ENCODE measurements at regions not wholly inside any gene's neighbourhood (a gene's known extent, or its start where the extent isn't known, plus 50 kb on each side); places are given as distances from the start of the nearest gene placed in this dataset.
"Not testable (repeated sequence)": the region's sequence is repeated elsewhere in the genome, so short reads cannot be mapped to it uniquely, and the experiment has no call there.

- intact Hi-C loops (cut with DNase I), result no loop called here
- DNase-seq (no peak), ATAC-seq (ENCODE audit: low FRiP score) (no peak)
- peaks cover 1% of the 10 kb centered on the region for H3K9me3 ChIP-seq (ENCODE audit: control insufficient read depth, low read length)
- no peaks in the 10 kb centered on the region for H3K4me1 ChIP-seq (ENCODE audit: control insufficient read depth in 1 of 2, insufficient read depth in 2 of 2, low read length in 2 of 2)
- no peak overlapping the region for H3K4me3 ChIP-seq (ENCODE audit: low read length in 2 of 2)
- H3K27ac ChIP-seq (ENCODE audit: low read depth in 1 of 2, low read length in 2 of 2), result no peak overlapping the region
- H3K36me3 ChIP-seq (ENCODE audit: control insufficient read depth in 1 of 2, insufficient read depth in 2 of 2, low read length in 1 of 2), result no peaks in the 10 kb centered on the region
- WGBS, 2 donors, result 94 to 95% methylated on average over 5 of the region's 5 CpGs
- H3K27me3 ChIP-seq (ENCODE audit: control insufficient read depth in 1 of 2, insufficient read depth in 2 of 2, low read length in 1 of 2), result peaks cover 0 to 2% of the 10 kb centered on the region in 2 donors
These were observed 94.4 kb downstream of the DAD1 start for GRCh38 chr14:22494486-22495135.

- no peak for ATAC-seq (ENCODE audit: low FRiP score)
- no peak for DNase-seq
- H3K4me3 ChIP-seq (ENCODE audit: low read length in 2 of 2), result no peak overlapping the region
- H3K9me3 ChIP-seq (ENCODE audit: control insufficient read depth, low read length), result peaks cover 1% of the 10 kb centered on the region
- no peak overlapping the region for H3K27ac ChIP-seq (ENCODE audit: low read depth in 1 of 2, low read length in 2 of 2)
- peaks cover 0 to 2% of the 10 kb centered on the region in 2 donors for H3K27me3 ChIP-seq (ENCODE audit: control insufficient read depth in 1 of 2, insufficient read depth in 2 of 2, low read length in 1 of 2)
- no peaks in the 10 kb centered on the region for H3K4me1 ChIP-seq (ENCODE audit: control insufficient read depth in 1 of 2, insufficient read depth in 2 of 2, low read length in 2 of 2)
- no peaks in the 10 kb centered on the region for H3K36me3 ChIP-seq (ENCODE audit: control insufficient read depth in 1 of 2, insufficient read depth in 2 of 2, low read length in 1 of 2)
- WGBS, 2 donors, result 95 to 97% methylated on average over 2 of the region's 2 CpGs
- intact Hi-C loops (cut with DNase I), result no loop called here
These were observed 95.3 kb downstream of the DAD1 start for GRCh38 chr14:22493753-22494152.

- DNase-seq (no peak), ATAC-seq (ENCODE audit: low FRiP score) (no peak)
- H3K27me3 ChIP-seq (ENCODE audit: control insufficient read depth in 1 of 2, insufficient read depth in 2 of 2, low read length in 1 of 2), result peaks cover 0 to 2% of the 10 kb centered on the region in 2 donors
- H3K4me1 ChIP-seq (ENCODE audit: control insufficient read depth in 1 of 2, insufficient read depth in 2 of 2, low read length in 2 of 2), result no peaks in the 10 kb centered on the region
- H3K27ac ChIP-seq (ENCODE audit: low read depth in 1 of 2, low read length in 2 of 2), result no peak overlapping the region
- no peak overlapping the region for H3K4me3 ChIP-seq (ENCODE audit: low read length in 2 of 2)
- H3K36me3 ChIP-seq (ENCODE audit: control insufficient read depth in 1 of 2, insufficient read depth in 2 of 2, low read length in 1 of 2), result no peaks in the 10 kb centered on the region
- WGBS, 2 donors, result 88 to 91% methylated on average over 15 of the region's 15 CpGs
- intact Hi-C loops (cut with DNase I), result no loop called here
- peaks cover 1% of the 10 kb centered on the region for H3K9me3 ChIP-seq (ENCODE audit: control insufficient read depth, low read length)
These were observed 96.1 kb downstream of the DAD1 start for GRCh38 chr14:22492622-22493542.

- Histone ChIP-seq H3K9me3 (ENCODE audit: control insufficient read depth, low read length) (peaks cover 1% of the 10 kb centered on the region), H3K36me3 (ENCODE audit: control insufficient read depth in 1 of 2, insufficient read depth in 2 of 2, low read length in 1 of 2) (no peaks in the 10 kb centered on the region), H3K4me1 (ENCODE audit: control insufficient read depth in 1 of 2, insufficient read depth in 2 of 2, low read length in 2 of 2) (no peaks in the 10 kb centered on the region), H3K4me3 (ENCODE audit: low read length in 2 of 2) (no peak overlapping the region), H3K27ac (ENCODE audit: low read depth in 1 of 2, low read length in 2 of 2) (no peak overlapping the region), H3K27me3 (ENCODE audit: control insufficient read depth in 1 of 2, insufficient read depth in 2 of 2, low read length in 1 of 2) (peaks cover 0 to 2% of the 10 kb centered on the region in 2 donors)
- ATAC-seq (ENCODE audit: low FRiP score), result no peak
- no peak for DNase-seq
- intact Hi-C loops (cut with DNase I), result no loop called here
- 80 to 84% methylated on average over 11 of the region's 11 CpGs for WGBS, 2 donors
These were observed 97.1 kb downstream of the DAD1 start for GRCh38 chr14:22491683-22492621.

GRCh38 chr14:22491053-22491452, 98.0 kb downstream of the DAD1 start:
- H3K27me3 ChIP-seq (ENCODE audit: control insufficient read depth in 1 of 2, insufficient read depth in 2 of 2, low read length in 1 of 2); DNase-seq; intact Hi-C loops (cut with DNase I); H3K27ac ChIP-seq (ENCODE audit: low read depth in 1 of 2, low read length in 2 of 2); H3K4me1 ChIP-seq (ENCODE audit: control insufficient read depth in 1 of 2, insufficient read depth in 2 of 2, low read length in 2 of 2); H3K4me3 ChIP-seq (ENCODE audit: low read length in 2 of 2); ATAC-seq (ENCODE audit: low FRiP score); H3K9me3 ChIP-seq (ENCODE audit: control insufficient read depth, low read length); H3K36me3 ChIP-seq (ENCODE audit: control insufficient read depth in 1 of 2, insufficient read depth in 2 of 2, low read length in 1 of 2): not testable (repeated sequence)
- WGBS, 2 donors, result 91 to 95% methylated on average over 2 of the region's 3 CpGs

- ATAC-seq (ENCODE audit: low FRiP score), result no peak
- no peak overlapping the region for H3K4me3 ChIP-seq (ENCODE audit: low read length in 2 of 2)
- no peak for DNase-seq
- intact Hi-C loops (cut with DNase I), result no loop called here
- 87 to 92% methylated on average over 9 of the region's 9 CpGs for WGBS, 2 donors
- H3K27ac ChIP-seq (ENCODE audit: low read depth in 1 of 2, low read length in 2 of 2), result no peak overlapping the region
- H3K27me3 ChIP-seq (ENCODE audit: control insufficient read depth in 1 of 2, insufficient read depth in 2 of 2, low read length in 1 of 2), result no peaks in the 10 kb centered on the region
- no peaks in the 10 kb centered on the region for H3K36me3 ChIP-seq (ENCODE audit: control insufficient read depth in 1 of 2, insufficient read depth in 2 of 2, low read length in 1 of 2)
- H3K9me3 ChIP-seq (ENCODE audit: control insufficient read depth, low read length), result no peaks in the 10 kb centered on the region
- H3K4me1 ChIP-seq (ENCODE audit: control insufficient read depth in 1 of 2, insufficient read depth in 2 of 2, low read length in 2 of 2), result no peaks in the 10 kb centered on the region
These were observed 98.8 kb downstream of the DAD1 start for GRCh38 chr14:22489957-22490950.

GRCh38 chr14:22489244-22489545, 99.8 kb downstream of the DAD1 start:
- intact Hi-C loops (cut with DNase I), result no loop called here
- WGBS, 2 donors, result 45 to 55% methylated on average over 5 of the region's 5 CpGs
- Histone ChIP-seq H3K4me3 (ENCODE audit: low read length in 2 of 2) (no peak overlapping the region), H3K4me1 (ENCODE audit: control insufficient read depth in 1 of 2, insufficient read depth in 2 of 2, low read length in 2 of 2) (no peaks in the 10 kb centered on the region), H3K36me3 (ENCODE audit: control insufficient read depth in 1 of 2, insufficient read depth in 2 of 2, low read length in 1 of 2) (no peaks in the 10 kb centered on the region), H3K27ac (ENCODE audit: low read depth in 1 of 2, low read length in 2 of 2) (no peak overlapping the region), H3K9me3 (ENCODE audit: control insufficient read depth, low read length) (no peaks in the 10 kb centered on the region), H3K27me3 (ENCODE audit: control insufficient read depth in 1 of 2, insufficient read depth in 2 of 2, low read length in 1 of 2) (no peaks in the 10 kb centered on the region)
- ATAC-seq (ENCODE audit: low FRiP score) (no peak), DNase-seq (no peak)

Measured in aorta (tissue), 5 donors.